NOMO-1 treated with DMSO at 0.1 percent for 48 hours (cell line): ENCODE measurements at regions not wholly inside any gene's neighbourhood (a gene's known extent, or its start where the extent isn't known, plus 50 kb on each side); places are given as distances from the start of the nearest gene placed in this dataset.
"Not testable (repeated sequence)": the region's sequence is repeated elsewhere in the genome, so short reads cannot be mapped to it uniquely, and the experiment has no call there.

Experiments used
- DNase-seq: peaks from one replicate; lab custom pipeline; 2025; ENCODE audit not compliant: unreplicated experiment; lab: John Stamatoyannopoulos, UW

- no peak for DNase-seq
Measured at GRCh38 chrX:95218976-95219375, 1465.7 kb upstream of the DIAPH2 start.

- DNase-seq, result no peak
Measured at GRCh38 chrX:95248386-95248785, 1436.3 kb upstream of the DIAPH2 start.

- DNase-seq, result no peak
Measured at GRCh38 chrX:95290455-95290854, 1394.2 kb upstream of the DIAPH2 start.

GRCh38 chrX:95291561-95291960, 1393.1 kb upstream of the DIAPH2 start:
- no peak for DNase-seq

- peak; percentile 10 for DNase-seq
Measured at GRCh38 chrX:95318882-95319281, 1365.8 kb upstream of the DIAPH2 start.

GRCh38 chrX:95325185-95325584, 1359.5 kb upstream of the DIAPH2 start:
- no peak for DNase-seq

- no peak for DNase-seq
Measured at GRCh38 chrX:95330292-95330691, 1354.3 kb upstream of the DIAPH2 start.

GRCh38 chrX:95332530-95332929, 1352.1 kb upstream of the DIAPH2 start:
- no peak for DNase-seq

GRCh38 chrX:95346856-95347255, 1337.8 kb upstream of the DIAPH2 start:
- DNase-seq, result peak; percentile 1

- DNase-seq, result no peak
Measured at GRCh38 chrX:95350774-95351488, 1333.7 kb upstream of the DIAPH2 start.

- DNase-seq, result no peak
Measured at GRCh38 chrX:95367286-95367685, 1317.4 kb upstream of the DIAPH2 start.

- no peak for DNase-seq
Measured at GRCh38 chrX:95382799-95383198, 1301.8 kb upstream of the DIAPH2 start.

GRCh38 chrX:95383778-95384177, 1300.9 kb upstream of the DIAPH2 start:
- no peak for DNase-seq

- DNase-seq, result no peak
Measured at GRCh38 chrX:95427389-95427788, 1257.3 kb upstream of the DIAPH2 start.

GRCh38 chrX:95435198-95435597, 1249.4 kb upstream of the DIAPH2 start:
- no peak for DNase-seq

- no peak for DNase-seq
Measured at GRCh38 chrX:95441836-95442235, 1242.8 kb upstream of the DIAPH2 start.

- DNase-seq, result no peak
Measured at GRCh38 chrX:95484781-95485180, 1199.9 kb upstream of the DIAPH2 start.

GRCh38 chrX:95505721-95506120, 1178.9 kb upstream of the DIAPH2 start:
- no peak for DNase-seq

- DNase-seq, result no peak
Measured at GRCh38 chrX:95509474-95509873, 1175.2 kb upstream of the DIAPH2 start.

GRCh38 chrX:95524018-95524417, 1160.6 kb upstream of the DIAPH2 start:
- not testable (repeated sequence) for DNase-seq

- no peak for DNase-seq
Measured at GRCh38 chrX:95536111-95536510, 1148.5 kb upstream of the DIAPH2 start.

GRCh38 chrX:95536661-95537060, 1148.0 kb upstream of the DIAPH2 start:
- no peak for DNase-seq

- DNase-seq, result no peak
Measured at GRCh38 chrX:95539041-95539440, 1145.6 kb upstream of the DIAPH2 start.
